Activated CD4-positive, alpha-beta T cell treated with anti-CD3 and anti-CD28 coated beads for 4 hours (primary cell): ENCODE measurements at regions not wholly inside any gene's neighbourhood (a gene's known extent, or its start where the extent isn't known, plus 50 kb on each side); places are given as distances from the start of the nearest gene placed in this dataset.
"Not testable (repeated sequence)": the region's sequence is repeated elsewhere in the genome, so short reads cannot be mapped to it uniquely, and the experiment has no call there.

Source experiments
- DNase-seq, 2 donors: peaks; one replicate each; pipeline ENCODE4 v3.0.0-alpha.2; 2020

DNA sequence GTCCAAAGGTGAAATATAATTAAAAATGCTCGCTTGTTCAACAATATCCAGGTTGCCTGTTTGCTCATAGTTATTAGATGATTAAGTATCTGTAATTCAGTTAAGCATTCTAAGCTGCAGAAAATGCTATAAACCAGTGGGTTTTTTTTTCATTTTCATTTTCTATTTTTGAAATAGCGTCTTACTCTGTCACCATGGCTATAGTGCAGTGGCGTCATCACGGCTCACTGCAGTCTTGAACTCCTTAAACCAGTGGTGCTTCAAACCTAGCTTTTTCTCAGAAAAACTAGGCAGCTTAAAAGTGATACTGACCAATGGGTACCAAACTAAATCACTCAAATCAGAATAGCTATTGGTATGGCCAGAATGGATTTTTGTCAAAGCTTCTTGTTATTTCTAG, 925.2 kb downstream of the TSN start:
- no peak for DNase-seq

DNA sequence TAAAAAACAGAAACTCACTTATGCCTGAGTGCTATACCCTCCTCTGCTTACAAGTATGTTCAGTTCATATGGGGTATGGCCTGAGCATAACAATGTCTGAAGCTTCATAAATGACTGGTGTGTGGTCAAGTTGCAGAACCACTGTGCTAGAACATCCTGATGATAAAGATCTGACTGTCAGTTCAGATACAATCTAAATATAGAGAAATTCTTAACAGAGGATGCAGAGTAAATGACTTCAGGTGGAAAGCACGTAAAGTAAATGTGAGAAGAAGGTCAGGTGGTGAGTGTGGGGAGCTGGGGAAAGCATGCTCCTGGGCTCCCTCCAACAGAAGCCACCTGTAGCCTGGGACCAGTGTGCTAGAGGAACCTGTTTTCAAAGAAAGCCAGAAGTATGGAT, 926.2 kb downstream of the TSN start:
- DNase-seq: no peak

DNA sequence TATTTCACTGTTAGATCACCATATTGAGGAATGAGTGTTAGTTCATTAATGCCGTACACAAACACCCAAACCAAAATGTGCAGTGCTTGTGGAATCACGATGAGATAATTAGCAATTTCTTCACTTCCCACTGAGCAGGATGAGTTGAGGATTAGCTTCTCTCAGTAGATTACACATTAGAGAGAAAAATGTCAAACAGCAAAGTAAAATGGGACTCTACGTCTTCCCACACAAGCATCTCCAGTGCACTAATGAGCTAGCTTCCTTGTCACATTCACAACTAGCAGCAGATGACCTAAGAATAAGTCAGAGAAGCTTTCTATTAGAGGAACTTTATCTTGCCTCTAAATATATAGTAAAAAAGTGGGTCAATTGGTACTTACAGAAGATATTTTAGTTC, 926.9 kb downstream of the TSN start:
- no peak for DNase-seq

DNA sequence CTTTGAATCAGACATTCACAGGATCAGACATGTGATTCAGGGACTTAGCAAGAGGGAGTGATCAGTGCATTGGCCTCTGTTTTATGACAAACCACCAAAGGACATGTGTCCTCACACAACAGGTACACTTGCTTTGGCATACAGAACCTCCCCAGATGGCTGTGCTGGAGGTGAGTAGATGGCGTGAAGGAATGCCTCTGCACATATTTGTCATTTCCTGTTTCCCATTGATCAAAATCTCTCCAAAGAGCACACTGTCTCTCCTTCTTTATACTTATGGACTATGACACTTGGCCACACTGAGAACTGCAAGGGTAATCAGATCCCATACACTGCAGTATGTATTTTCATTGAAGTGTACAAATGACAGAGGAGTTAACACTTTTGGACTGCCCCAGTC, 927.6 kb downstream of the TSN start:
- DNase-seq: no peak

DNA sequence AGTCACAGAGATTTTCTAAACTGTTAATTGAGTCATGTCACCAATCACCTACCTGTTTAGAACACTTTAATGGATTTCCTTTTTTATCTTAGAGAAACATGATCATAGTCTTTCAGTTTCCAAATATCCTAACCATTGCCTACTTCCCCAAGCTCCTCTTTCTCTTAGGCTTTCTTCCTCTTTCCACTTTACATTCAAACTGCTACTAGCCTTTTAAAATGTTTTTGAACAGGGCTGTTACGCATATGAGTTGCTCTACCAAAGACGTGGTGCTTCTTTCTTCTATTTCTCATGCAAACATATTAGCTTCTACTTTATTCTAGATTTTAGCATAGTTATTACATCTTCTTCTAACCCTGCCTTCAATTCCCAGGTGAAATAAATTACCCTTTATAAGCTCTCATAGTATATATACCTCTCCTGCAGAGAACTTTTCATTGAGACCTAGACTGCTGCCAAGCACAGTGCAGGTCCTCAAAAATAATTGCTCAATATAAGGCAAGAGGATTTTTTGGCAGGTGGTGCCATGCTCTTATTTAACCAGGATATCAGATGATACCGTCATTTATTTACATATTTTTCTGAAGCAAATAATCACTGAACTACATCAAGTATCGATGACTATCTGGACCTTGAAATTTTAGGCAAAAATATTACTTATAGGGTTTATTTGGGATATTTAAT, 937.1 kb downstream of the TSN start:
- DNase-seq: no peak

DNA sequence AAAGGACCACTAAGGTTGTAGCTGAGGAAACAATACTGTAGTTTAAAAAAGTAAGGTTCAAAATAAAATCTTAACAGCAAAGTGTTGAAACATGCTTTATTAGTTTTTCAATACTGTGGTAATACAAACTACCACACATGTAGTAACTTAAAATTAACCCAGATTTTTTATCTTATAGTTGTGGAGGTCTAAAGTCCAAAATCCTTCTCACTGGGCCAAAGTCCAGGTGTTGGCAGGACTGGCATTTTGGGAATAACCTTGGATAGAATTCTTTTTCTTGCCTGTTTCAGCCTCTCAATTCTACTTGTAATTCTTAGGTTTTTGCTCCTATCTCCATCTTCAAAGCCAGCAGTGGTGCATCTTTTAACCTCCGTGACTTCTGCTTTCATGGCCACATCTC, 942.0 kb downstream of the TSN start:
- no peak for DNase-seq

DNA sequence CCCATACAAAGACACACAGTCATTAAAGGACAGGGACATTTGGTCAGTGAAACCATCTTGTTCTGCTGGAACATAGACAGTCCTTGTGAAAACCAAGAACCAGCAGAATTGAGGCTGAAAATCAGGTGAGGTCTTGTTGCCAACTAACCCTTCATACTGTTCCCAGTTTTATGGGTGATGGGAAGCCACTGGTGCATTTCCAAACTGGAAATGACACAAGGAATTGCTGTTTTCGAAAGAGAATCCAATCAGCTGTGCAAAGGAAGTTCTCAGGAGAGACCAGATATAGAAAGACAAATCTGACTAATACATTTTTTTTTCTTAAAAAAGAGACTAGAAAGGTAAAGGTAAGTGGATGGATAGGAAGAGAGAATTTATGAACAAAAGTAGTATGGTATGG, 948.2 kb downstream of the TSN start:
- DNase-seq: no peak

DNA sequence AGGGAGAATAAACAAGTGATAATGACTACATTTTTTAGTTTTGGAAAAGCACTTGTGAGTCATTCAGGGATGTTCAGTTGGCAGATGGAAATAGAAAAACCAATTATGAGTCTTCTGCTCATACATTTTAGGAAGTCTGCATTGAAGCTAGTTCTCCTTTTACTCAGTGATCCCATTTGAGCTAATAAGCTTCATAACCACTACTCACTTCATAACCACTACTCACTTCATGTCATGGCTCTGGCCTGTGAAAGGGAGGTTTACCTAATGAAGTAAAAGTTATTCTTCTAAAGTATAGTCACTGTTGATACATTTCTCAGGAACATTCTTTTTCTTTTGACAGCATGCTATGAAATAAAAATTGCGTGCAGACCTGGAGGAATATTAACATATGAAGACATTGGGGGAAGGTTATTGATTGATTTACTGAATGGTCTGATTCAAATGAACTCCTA, 948.7 kb downstream of the TSN start:
- no peak for DNase-seq

DNA sequence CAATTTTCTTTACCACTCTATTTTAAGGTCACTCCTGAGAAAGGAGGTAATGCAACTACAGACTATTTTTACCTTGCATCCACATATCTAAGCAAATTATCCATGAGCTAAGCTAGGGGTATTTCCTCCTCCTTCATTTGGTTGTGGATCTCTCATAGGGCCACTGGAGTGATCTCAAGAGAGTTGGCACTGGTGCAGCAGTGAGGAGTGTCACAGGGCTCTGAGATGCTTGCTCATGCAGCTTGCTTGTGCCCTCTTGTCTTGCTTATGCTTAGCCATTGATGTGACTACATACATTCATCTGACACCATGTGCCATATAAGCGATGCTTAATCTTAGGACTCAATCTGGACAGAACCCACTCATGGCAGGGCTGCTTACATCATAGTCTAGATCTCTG, 950.3 kb downstream of the TSN start:
- DNase-seq: no peak

DNA sequence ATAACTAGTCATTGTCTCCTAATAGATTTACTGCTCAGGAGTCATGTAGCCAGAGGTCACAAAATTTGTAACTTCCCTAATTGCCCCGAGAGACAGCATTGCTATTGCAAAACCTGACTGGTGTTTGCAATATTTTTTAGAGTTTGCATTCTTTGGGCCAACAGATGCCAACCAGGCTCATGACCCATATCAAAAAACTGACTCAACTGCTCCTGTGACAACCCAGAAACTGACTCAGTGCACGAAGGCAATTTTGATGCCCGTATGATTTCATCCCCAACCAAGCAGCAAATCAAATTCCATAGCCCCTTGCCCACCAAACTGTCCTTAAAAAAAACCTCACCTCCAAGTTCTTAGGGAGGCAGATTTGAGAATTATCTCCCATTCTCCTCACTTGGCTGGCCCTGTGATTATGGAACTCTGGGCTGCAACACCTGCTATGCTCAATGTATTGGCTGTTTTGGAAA, 951.3 kb downstream of the TSN start:
- DNase-seq: no peak

DNA sequence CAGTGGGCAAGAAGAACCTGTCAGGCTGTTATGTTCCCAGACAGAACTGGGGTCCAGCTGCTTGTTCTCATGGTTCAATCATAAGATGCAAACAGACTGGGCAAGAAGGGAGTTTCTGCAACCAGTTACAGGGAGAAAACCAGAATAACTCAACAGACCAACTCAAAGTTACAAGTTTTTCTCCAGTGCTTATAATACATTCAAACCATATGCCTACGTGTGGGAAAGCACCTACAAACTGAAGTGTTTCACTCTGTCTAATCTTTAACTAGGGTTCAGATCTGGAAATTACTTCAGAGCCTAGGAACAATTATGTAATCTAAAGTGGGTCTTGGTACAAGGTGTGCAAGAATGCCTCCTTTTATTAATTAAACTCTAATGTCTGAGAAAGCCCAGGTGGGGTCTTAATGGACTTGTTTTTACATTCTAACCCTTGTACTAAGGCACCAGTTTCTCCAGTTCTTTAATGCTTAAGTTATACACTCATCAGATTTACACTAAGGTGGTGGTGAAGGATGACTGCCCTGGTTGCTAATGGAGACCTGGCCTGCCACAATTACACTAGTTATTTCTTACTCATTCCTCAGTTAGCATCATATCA, 951.9 kb downstream of the TSN start:
- DNase-seq: no peak

DNA sequence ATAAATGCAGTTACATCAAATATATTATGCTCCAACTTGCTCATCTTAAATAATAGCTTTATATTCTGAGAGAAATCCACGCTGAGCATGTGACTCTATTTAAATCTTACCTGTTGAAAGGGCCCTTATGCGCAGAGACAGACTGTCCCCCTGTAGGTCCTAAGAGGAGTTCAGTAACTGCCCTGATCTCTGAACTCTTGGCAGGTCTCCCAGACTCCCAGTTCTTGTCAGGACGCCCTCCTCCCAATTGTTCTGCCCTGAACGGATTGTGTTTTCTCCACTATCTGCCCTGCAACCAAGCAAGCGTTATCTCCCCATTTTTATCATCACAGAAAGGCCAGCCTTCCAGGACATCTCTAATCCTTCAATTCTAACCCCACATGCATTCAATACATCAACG, 954.6 kb downstream of the TSN start:
- no peak for DNase-seq

DNA sequence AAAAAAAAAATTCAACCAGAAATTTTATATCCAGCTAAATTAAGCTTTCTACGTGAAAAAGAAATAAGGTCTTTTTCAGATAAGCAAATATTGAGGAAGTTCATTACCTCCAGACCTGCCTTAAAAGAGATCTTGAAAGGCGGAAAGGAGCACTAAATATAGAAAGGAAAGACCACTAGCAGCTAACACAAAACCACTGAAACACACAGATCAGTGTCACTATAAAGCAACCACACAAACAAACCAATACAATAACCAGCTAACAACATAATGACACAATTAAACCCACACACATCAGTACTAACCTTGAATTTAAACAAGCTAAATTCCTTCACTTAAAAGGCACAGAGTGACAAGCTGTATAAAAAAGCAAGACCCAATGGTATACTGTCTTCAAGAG, 958.3 kb downstream of the TSN start:
- no peak for DNase-seq

DNA sequence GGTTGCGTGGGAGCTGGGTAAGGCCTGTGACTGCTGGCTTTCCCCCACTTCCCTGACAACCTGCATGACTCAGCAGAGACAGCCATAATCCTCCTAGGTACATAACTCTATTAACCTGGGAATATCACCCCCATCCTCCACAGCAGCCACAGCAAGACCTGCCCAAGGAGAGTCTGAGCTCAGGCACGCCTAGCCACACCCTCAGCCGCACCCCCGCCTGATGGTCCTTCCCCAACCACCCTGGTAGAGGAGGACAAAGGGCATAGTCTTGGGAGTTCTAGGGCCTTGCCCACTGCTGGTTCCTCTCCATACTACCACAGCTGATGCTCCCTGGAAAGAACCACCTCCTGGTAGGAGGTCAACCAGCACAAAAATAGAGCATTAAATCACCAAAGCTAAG, 965.4 kb downstream of the TSN start:
- DNase-seq: not testable (repeated sequence)

DNA sequence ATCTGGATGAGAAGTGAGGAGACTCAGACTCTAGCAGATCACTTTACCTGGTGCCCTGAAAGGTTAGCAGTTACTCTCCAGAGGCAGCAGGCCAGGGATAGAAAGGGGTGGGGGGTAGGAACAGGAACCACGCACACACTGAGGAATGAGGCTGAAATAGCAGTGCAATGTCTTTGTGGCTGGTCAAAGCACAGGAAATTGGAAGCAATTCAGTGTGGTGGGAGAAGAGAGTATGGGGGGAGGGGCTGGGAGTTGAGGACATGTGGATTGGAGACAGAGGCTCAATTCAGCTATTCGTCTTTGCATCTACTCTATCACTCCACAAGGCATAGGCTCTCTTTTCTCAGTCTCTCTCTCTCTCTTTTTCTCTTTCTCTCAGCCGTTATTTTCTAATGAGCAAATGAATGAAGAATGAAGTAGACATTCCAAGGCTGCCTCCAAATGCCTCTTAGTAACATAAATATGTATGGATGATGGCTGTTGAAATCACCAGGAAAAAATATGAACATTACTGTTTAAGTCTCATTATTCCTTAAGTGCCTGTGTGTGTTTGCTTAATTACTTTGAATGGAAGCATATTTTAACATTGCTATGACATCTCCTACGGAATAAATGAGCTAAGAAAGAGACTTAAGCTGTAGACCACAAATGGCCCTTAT, 979.4 kb downstream of the TSN start:
- DNase-seq: no peak

DNA sequence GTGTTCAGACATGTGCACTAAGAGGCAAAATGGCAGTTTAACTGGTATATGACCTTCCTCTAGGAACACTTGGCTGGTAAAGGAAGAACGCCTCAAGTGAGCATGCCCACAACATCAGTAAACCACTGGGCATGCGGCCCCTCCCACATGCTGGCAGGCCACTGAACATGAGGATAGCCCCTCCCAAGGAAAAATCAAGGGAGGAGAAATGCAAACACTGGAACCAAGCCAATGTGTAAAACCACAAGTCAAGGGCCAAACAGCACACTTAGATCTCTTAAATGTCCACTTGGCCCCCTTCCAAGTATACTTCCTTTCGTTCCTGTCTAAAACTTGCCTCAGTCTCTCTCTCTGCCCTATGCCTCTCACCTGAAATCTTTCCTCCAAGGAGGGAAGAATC, 980.8 kb downstream of the TSN start:
- no peak for DNase-seq

DNA sequence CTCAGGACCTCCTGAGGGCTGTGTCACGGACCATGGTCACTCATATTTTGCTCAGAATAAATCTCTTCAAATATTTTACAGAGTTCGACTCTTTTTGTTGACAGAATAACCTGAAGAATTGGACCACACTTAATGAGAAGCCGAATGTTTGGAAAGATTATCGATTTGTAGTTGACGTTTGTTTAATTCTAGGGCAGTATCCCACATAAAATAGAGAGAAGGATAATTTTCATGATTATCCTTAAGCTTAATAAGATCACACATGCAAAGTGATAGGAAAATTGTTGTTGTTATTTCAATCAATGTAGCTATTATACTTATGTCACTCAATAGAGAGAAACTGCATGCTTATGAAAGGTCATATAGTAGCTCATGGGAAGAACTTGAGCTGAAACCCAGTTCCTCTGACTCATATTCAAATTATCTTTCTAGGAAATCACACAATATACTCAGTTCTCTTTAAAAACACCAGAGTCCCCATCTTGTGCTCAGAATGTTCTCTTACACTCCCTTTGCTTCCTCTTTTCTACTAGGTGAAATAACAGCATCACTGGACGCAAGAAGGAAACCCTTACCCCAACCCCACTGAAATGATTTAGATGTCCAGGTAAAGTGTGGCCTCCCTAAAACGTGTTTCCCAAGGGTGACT, 982.1 kb downstream of the TSN start:
- DNase-seq: no peak

DNA sequence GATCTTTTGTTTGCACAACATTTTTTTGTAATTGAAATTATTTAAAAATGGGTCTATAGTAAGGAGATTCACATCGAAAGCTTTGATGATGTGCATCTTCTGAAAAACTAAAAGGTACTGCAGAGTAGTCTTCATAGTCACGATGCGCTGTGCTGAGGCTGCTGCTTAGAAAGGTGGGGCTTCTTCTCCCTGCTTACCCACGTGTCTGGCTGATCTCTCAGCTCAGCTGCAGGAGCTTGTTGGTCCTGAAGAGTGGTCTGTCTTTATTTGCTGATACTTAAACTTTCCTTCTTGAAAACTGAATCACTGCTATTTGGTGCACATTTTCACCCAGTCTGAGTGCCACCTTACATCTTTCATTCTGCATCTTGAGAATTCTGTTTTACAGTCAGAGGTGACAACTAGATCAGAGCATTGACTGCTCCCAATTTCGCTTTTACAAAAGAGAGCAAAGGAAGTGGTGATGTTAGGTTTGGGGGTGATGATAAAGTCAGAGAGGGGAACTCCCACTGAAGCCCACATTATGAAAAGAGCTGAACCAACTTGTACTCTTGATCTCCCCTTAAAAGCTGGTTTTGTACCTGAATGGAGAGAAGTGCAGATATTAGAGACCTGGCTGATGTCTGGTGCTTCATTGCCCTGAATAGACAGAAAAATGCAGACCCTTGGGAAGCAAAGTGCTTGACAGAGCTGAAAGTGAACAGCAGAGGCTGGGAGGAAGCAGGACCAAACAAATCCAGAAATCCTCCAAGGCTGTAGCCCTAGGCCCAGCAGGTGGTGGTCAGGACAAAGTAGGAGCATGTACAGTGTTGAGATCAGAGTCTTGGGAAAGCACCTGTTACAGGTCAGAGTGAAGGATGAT, 984.5 kb downstream of the TSN start:
- no peak for DNase-seq

DNA sequence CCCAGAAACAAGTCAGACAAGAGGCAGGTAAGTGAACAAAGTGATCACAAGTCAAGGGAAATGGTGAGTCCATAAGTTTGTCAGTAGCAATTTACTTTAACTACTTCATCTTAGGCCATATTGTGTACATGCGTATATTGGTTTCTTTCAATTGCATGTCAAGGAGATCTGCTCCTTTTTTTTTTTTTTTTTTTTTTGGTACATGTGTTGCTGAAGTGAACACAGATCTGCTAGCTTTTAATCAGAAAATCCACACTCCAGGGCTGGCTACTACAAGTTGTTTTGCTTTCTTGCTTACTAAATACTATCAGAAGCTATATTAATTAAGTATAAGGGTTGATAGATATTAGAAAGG, 985.1 kb downstream of the TSN start:
- DNase-seq: no peak

DNA sequence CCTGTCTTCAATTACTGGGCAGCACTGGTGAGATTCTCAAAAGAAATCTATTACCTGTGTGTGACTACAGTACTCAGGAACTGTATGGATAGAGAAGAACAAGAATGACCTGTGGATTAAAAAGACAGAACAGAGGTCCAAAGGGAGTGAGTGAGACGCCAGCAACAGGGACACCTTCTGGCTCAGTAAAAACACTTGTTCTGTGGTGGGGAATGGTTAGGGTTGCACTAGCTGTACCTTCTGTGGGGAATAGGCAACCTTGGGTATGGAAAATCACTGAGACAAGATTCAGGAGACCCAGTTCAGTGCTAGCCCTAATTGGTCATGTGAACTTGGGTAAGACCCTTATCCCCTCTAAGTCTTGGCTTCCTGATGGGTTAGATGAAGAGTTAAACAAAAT, 986.0 kb downstream of the TSN start:
- DNase-seq: no peak

DNA sequence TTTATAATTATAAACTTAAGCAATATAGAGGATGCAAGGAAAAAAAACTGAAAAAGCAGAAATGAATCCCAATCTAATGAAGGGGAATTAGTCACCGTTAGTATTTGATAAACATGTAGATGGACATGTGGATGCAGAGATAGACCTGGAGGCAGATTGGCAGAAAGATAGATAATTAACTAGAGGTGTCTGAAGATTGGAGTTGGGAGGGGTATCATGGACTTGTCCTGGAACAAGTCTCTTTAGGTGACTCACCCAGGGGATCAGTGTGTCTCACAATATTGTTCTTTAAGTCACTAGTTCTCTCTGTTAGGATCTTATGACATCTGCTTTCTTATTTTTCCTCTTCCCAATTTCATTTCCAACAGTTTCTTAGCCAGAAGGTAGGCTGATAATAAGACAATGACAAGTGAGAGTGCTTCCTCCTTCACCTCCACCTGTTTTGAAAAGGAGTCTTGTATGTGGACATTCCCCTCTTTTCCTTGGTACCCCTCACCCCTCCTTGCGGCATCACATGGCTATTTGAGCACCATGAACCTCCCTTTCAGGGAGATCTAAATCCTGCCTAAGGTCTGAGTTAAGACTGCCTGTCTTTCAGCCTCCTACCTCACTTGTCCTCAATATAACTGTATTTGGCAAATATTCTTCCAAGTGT, 987.7 kb downstream of the TSN start:
- no peak for DNase-seq

DNA sequence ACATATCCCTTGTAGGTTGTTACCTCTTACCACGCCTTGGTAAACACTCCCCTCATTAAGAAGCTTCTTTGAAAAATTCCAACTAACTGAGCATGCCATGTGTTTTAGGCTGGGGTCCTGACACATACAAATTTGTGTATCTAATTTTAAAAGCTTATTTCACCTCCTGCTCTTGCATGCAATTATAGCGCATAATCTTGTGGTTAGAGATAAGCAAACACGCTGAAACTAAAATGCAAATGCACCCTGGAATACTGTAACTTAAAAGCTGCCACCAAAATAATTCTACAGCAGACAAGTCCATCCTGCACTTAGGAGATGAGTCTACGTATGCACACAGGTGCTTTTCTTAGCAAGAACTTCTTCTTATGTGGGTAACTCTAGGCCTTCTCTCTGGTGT, 990.2 kb downstream of the TSN start:
- no peak for DNase-seq

DNA sequence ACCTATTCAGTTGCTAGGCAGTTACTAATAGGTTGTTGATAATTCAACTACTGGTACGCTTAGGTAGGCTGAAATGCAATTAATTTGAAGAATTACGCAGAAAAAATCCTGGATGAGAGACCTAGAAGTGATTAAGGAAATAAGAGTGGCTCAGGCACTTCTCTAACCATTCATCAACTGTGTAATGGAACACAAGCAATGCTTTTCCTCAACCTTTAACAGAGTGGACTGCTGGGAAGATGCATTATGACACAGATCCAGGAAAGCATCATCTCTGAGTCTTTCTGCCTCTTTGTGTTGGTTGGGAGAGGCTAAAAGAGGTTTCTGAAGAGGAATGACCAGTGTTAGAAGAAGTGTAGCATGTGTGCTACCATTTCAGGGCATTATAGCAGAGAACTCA, 992.2 kb downstream of the TSN start:
- no peak for DNase-seq
